ENCODE measurements at regions not wholly inside any gene's neighbourhood (a gene's known extent, or its start where the extent isn't known, plus 50 kb on each side); places are given as distances from the start of the nearest gene placed in this dataset.

GRCh38 chr2:139369423-139370409 lies 589.5 kb upstream of the NXPH2 start:
- Histone ChIP-seq H3K9me3 (ENCODE audit: control insufficient read depth in 4 of 4, low read length in 3 of 4) (no peaks in the 10 kb centered on the region), H3K27ac (ENCODE audit: low read depth in 1 of 2, low read length in 2 of 2) (no peak overlapping the region), H3K27me3 (ENCODE audit: control insufficient read depth in 4 of 4, insufficient read depth in 4 of 4, low read length in 3 of 4) (peaks cover 0 to 3% (median 0%) of the 10 kb centered on the region in 4 donors), H3K4me3 (ENCODE audit: low read depth in 1 of 3, low read length in 3 of 3) (no peak overlapping the region), H3K36me3 (ENCODE audit: control insufficient read depth in 4 of 4, insufficient read depth in 3 of 4, low read depth in 1 of 4, low read length in 3 of 4) (no peaks in the 10 kb centered on the region), H3K4me1 (ENCODE audit: control insufficient read depth in 4 of 4, insufficient read depth in 4 of 4, low read length in 3 of 4) (no peaks in the 10 kb centered on the region), H3K9ac (ENCODE audit: low read depth in 1 of 2, low read length in 2 of 2) (no peak overlapping the region)
- WGBS: 63% methylated on average over 4 of the region's 4 CpGs
- DNase-seq (ENCODE audit: low spot score): no peak
- TF ChIP-seq EGR1 (IDR thresholded peaks at IDR 0.05; ENCODE audit: low read depth in 2 of 2) (no peak), TAF1 (conservative IDR thresholded peaks at IDR 0.05) (no peak), ATF3 (IDR thresholded peaks at IDR 0.05) (no peak), FOXA2 (IDR thresholded peaks at IDR 0.05) (no peak)

GRCh38 chr2:139367416-139367815 lies 587.2 kb upstream of the NXPH2 start:
- TF ChIP-seq EGR1 (IDR thresholded peaks at IDR 0.05; ENCODE audit: low read depth in 2 of 2) (no peak), TAF1 (conservative IDR thresholded peaks at IDR 0.05) (no peak), FOXA1 (IDR thresholded peaks at IDR 0.05) (no peak), NR2F2 (IDR thresholded peaks at IDR 0.05) (no peak), HNF4A (conservative IDR thresholded peaks at IDR 0.05) (no peak), REST (IDR thresholded peaks at IDR 0.05) (no peak), ZBTB33 (IDR thresholded peaks at IDR 0.05) (no peak), HNF4G (IDR thresholded peaks at IDR 0.05) (no peak), FOXA2 (IDR thresholded peaks at IDR 0.05) (no peak), MAX (IDR thresholded peaks at IDR 0.05) (no peak), RAD21 (IDR thresholded peaks at IDR 0.05) (no peak), SP1 (IDR thresholded peaks at IDR 0.05) (no peak), GABPA (IDR thresholded peaks at IDR 0.05 in 1 of 2, conservative IDR thresholded peaks at IDR 0.05 in 1 of 2) (no peak), YY1 (IDR thresholded peaks at IDR 0.05) (no peak), RXRA (IDR thresholded peaks at IDR 0.05) (no peak)
- DNase-seq (ENCODE audit: low spot score): no peak
- H3K9ac ChIP-seq (ENCODE audit: low read depth in 1 of 2, low read length in 2 of 2): no peak overlapping the region

More at GRCh38 chr2:139367416-139367815, 587.2 kb upstream of the NXPH2 start:
- no peaks in the 10 kb centered on the region for H3K9me3 ChIP-seq (ENCODE audit: control insufficient read depth in 4 of 4, low read length in 3 of 4)
- no peak overlapping the region for H3K27ac ChIP-seq (ENCODE audit: low read depth in 1 of 2, low read length in 2 of 2)
- no peak overlapping the region for H3K4me3 ChIP-seq (ENCODE audit: low read depth in 1 of 3, low read length in 3 of 3)
- no peaks in the 10 kb centered on the region for H3K36me3 ChIP-seq (ENCODE audit: control insufficient read depth in 4 of 4, insufficient read depth in 3 of 4, low read depth in 1 of 4, low read length in 3 of 4)
- no peaks in the 10 kb centered on the region for H3K4me1 ChIP-seq (ENCODE audit: control insufficient read depth in 4 of 4, insufficient read depth in 4 of 4, low read length in 3 of 4)
- H3K27me3 ChIP-seq (ENCODE audit: control insufficient read depth in 4 of 4, insufficient read depth in 4 of 4, low read length in 3 of 4): peaks cover 0 to 3% (median 0%) of the 10 kb centered on the region in 4 donors
- 62% methylated on average over 6 of the region's 6 CpGs for WGBS

Measured in liver (tissue), 7 donors.